Cardiac fibroblast (primary cell): ENCODE measurements at regions not wholly inside any gene's neighbourhood (a gene's known extent, or its start where the extent isn't known, plus 50 kb on each side); places are given as distances from the start of the nearest gene placed in this dataset.

ENCODE experiments used
- DNase-seq, 2 donors: peaks; one replicate each; pipeline versions ENCODE4 v3.0.0 to v3.0.0-alpha.2; 2010; ENCODE audit warnings: low read depth in 2 of 2
- H3K4me3 ChIP-seq, 2 donors: replicated peaks in 1 of 2; 1 replicate in 1 of 2; 2 replicates in 1 of 2; pipeline ENCODE4 v1.5.1; 2011; ENCODE audit warnings: low read depth in 2 of 2, low read length in 2 of 2, mild to moderate bottlenecking in 2 of 2, moderate library complexity in 1 of 2
- CTCF ChIP-seq: IDR thresholded peaks from one replicate; pipeline ENCODE4 v1.5.1; 2011; ENCODE audit warnings: low read depth, mild to moderate bottlenecking, low read length, inconsistent platforms

DNA sequence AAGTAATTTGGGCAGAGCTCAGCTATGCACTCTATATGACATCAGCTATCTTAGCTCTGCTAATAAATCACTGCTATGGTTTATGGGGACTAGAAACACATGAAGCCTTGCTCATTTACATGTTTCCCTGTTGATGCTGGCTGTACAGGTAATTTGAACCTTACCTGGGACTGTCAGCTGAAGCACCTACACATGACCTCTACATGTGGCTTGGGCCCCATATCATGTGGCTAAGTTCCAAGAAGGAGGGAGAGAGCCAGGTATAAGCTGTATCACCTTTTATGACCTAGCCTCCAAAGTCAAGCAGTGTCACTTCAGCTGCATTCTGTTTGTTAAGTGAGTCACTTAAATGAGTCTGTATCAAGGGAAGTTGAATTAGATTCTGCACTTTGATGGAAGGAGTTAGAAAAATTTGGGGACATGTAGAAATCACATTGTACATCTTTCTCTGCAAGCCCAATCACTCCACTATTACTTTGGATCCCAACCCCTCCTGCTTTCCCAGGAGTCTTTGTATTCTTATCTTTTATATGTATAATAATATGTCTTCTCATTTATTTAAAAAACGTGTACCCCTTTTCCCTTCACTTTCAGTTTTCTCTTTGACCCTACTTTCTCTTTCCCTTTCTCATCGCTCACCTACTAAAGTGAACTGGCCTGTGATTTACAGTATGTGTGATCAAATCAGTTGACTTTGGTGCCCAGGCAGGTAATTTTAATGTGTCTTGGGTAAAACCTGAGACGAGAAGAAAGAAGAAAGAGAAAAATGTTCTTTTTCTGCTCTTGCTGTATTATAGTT lies 53.4 kb upstream of the PRKACB start:
- TF ChIP-seq CTCF: no peak
- DNase-seq: peak in 1 of 2 donors; percentile 15
- no peak overlapping the region for H3K4me3 ChIP-seq

- DNase-seq: peak in 1 of 2 donors; percentile 4
- no peak overlapping the region for H3K4me3 ChIP-seq
- TF ChIP-seq CTCF: no peak
Measured at GRCh38 chr1:84089867-84090266, 54.2 kb upstream of the PRKACB start.

DNA sequence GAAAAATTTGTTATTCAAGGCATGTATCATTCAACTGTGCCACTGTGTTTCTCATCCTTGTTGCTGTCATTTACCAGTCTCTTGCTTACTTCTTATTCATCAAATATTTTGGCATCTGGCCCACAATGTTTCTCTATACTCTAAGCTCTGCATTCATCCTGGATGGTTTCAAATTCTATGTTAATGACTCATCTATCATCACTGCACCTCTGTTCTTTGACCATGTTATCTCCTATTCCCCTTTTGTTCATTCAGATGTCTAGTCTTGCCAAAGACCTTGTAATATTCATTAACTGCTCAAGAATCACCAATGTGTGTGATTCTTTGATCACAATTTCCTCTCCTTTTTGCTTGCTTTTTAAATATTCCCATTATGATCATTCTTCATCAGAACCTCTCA lies 54.6 kb upstream of the PRKACB start:
- no peak for TF ChIP-seq CTCF
- DNase-seq: peak; percentile 43 to 86
- H3K4me3 ChIP-seq: no peak overlapping the region

GRCh38 chr1:84086616-84087015 lies 57.5 kb upstream of the PRKACB start:
- no peak for TF ChIP-seq CTCF
- H3K4me3 ChIP-seq: no peak overlapping the region
- no peak for DNase-seq

- no peak for DNase-seq
- TF ChIP-seq CTCF: no peak
- no peak overlapping the region for H3K4me3 ChIP-seq
Measured at GRCh38 chr1:84086189-84086588, 57.9 kb upstream of the PRKACB start.

GRCh38 chr1:84083307-84083706 lies 60.8 kb upstream of the PRKACB start:
- H3K4me3 ChIP-seq: no peak overlapping the region
- TF ChIP-seq CTCF: no peak
- DNase-seq: peak in 1 of 2 donors; percentile 21

DNA sequence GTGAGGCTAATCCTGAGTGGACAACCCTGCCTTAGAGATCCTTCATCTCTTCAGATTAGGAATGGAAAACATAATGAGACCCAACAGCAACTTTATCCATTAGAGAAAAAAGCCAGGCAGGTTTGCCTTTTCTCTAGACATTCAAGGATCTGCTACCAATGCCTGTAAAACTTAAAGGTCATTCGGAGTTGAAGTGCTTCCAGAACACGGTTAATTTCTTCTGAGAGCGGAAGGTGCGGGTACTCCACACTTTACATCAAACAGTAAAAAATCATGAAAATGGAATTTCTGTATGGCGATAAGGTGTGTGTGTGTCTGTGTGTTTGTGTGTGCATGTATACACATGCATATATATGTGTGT lies 65.2 kb upstream of the PRKACB start:
- peak overlapping the region; percentile 91 to 98 for H3K4me3 ChIP-seq
- TF ChIP-seq CTCF: no peak
- DNase-seq: peak in 1 of 2 donors; percentile 5
